ENCODE measurements at regions not wholly inside any gene's neighbourhood (a gene's known extent, or its start where the extent isn't known, plus 50 kb on each side); places are given as distances from the start of the nearest gene placed in this dataset.
A peak's percentile ranks its signal among the peaks of the same experiment; 100 is the strongest.

DNA sequence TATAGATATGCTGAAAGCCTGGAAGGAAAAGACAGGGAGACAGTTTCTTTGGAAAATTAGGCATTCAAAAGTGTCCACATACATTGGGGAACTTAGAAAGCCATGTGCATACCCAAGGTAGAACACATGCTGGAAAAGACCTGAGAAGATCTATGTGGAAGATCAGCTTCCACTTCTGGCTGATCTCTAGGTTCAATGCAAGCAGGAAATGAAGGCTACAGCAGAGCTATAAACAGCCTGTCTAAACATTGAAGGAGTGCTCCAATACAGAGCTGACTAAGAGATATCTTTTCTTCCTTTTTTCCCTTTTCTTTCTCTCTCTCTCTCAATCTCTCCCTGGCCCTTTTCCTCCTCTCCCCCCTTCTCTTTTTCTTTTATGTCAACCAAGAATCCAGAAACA lies 73.6 kb upstream of the TCF12 start:
- TF ChIP-seq CTCF (IDR thresholded peaks at IDR 0.05; ENCODE audit: poor library complexity) (no peak), EZH2 (IDR thresholded peaks at IDR 0.05; ENCODE audit: borderline replicate concordance) (no peak), EZH2phosphoT487 (IDR thresholded peaks at IDR 0.05; ENCODE audit: low read depth, severe bottlenecking, unreplicated experiment) (no peak)
- peak overlapping the region; percentile 38 for H3K27ac ChIP-seq
- DNase-seq (ENCODE audit: low spot score): no peak

GRCh38 chr15:56844471-56844870 lies 74.0 kb upstream of the TCF12 start:
- Histone ChIP-seq H3K27ac (peak overlapping the region; percentile 38), H3K27me3 (no peaks in the 10 kb centered on the region), H2AFZ (no peak overlapping the region), H3K79me2 (no peaks in the 10 kb centered on the region), H4K20me1 (ENCODE audit: insufficient read depth, poor library complexity, severe bottlenecking) (no peaks in the 10 kb centered on the region), H3K36me3 (replicated peaks; ENCODE audit: insufficient read depth, low read depth) (no peaks in the 10 kb centered on the region), H3K9me3 (ENCODE audit: low read depth) (no peaks in the 10 kb centered on the region), H3K4me3 (no peak overlapping the region), H3K4me1 (ENCODE audit: insufficient read depth) (no peaks in the 10 kb centered on the region), H3K9me2 (replicated peaks; ENCODE audit: insufficient read depth) (no peaks in the 10 kb centered on the region), H3K4me2 (peak overlapping the region; percentile 46)
- WGBS (ENCODE audit: low lambda C conversion rate, missing lambda C conversion rate): 72% methylated on average over 3 of the region's 3 CpGs
- TF ChIP-seq EZH2phosphoT487 (IDR thresholded peaks at IDR 0.05; ENCODE audit: low read depth, severe bottlenecking, unreplicated experiment) (no peak), EZH2 (IDR thresholded peaks at IDR 0.05; ENCODE audit: borderline replicate concordance) (no peak)
- DNase-seq (ENCODE audit: low spot score): no peak

More for the DNA sequence above, 73.6 kb upstream of the TCF12 start:
- H3K4me1 ChIP-seq (ENCODE audit: insufficient read depth): no peaks in the 10 kb centered on the region
- no peaks in the 10 kb centered on the region for H3K9me2 ChIP-seq (replicated peaks; ENCODE audit: insufficient read depth)
- peak overlapping the region; percentile 46 for H3K4me2 ChIP-seq
- H3K79me2 ChIP-seq: no peaks in the 10 kb centered on the region
- H3K36me3 ChIP-seq (replicated peaks; ENCODE audit: insufficient read depth, low read depth): no peaks in the 10 kb centered on the region
- H3K27me3 ChIP-seq: no peaks in the 10 kb centered on the region
- no peaks in the 10 kb centered on the region for H3K9me3 ChIP-seq (ENCODE audit: low read depth)
- H2AFZ ChIP-seq: no peak overlapping the region
- H4K20me1 ChIP-seq (ENCODE audit: insufficient read depth, poor library complexity, severe bottlenecking): no peaks in the 10 kb centered on the region
- no peak overlapping the region for H3K4me3 ChIP-seq

DNA sequence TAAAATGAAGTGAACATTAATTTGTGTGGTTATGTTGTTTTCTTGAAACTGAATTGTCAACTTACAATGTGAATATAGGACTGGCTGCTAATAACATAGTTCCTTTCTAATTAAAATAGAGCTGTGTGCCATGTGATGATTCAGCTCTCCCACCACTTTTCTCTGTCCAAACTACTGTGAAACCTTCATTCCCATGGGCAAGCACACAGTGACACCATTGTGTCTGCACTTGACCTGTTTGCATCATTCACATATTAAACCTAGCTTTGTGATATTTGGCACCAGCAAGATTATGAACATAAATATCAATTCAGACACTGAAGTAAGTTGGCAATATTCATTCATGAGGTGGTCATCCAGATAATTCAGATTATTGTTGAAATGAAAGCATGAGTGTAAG lies 78.8 kb upstream of the TCF12 start:
- no peaks in the 10 kb centered on the region for H3K36me3 ChIP-seq (replicated peaks; ENCODE audit: insufficient read depth, low read depth)
- no peak overlapping the region for H3K4me3 ChIP-seq
- no peaks in the 10 kb centered on the region for H3K9me2 ChIP-seq (replicated peaks; ENCODE audit: insufficient read depth)
- H3K27me3 ChIP-seq: no peaks in the 10 kb centered on the region
- no peak overlapping the region for H3K4me2 ChIP-seq
- no peaks in the 10 kb centered on the region for H3K79me2 ChIP-seq
- no peaks in the 10 kb centered on the region for H4K20me1 ChIP-seq (ENCODE audit: insufficient read depth, poor library complexity, severe bottlenecking)
- no peak for DNase-seq (ENCODE audit: low spot score)
- H3K4me1 ChIP-seq (ENCODE audit: insufficient read depth): no peaks in the 10 kb centered on the region
- TF ChIP-seq EZH2 (IDR thresholded peaks at IDR 0.05; ENCODE audit: borderline replicate concordance): no peak
- no peak for TF ChIP-seq EZH2phosphoT487 (IDR thresholded peaks at IDR 0.05; ENCODE audit: low read depth, severe bottlenecking, unreplicated experiment)
- TF ChIP-seq CTCF (IDR thresholded peaks at IDR 0.05; ENCODE audit: poor library complexity): no peak
- H2AFZ ChIP-seq: no peak overlapping the region
- no peaks in the 10 kb centered on the region for H3K9me3 ChIP-seq (ENCODE audit: low read depth)
- H3K27ac ChIP-seq: no peak overlapping the region

- WGBS (ENCODE audit: low lambda C conversion rate, missing lambda C conversion rate): 88% methylated on average over 4 of the region's 5 CpGs
- Histone ChIP-seq H4K20me1 (ENCODE audit: insufficient read depth, poor library complexity, severe bottlenecking) (no peaks in the 10 kb centered on the region), H3K27me3 (no peaks in the 10 kb centered on the region), H3K36me3 (replicated peaks; ENCODE audit: insufficient read depth, low read depth) (no peaks in the 10 kb centered on the region), H3K27ac (no peak overlapping the region), H3K9me2 (replicated peaks; ENCODE audit: insufficient read depth) (no peaks in the 10 kb centered on the region), H3K4me3 (no peak overlapping the region), H3K4me1 (ENCODE audit: insufficient read depth) (no peaks in the 10 kb centered on the region), H3K79me2 (no peaks in the 10 kb centered on the region), H2AFZ (no peak overlapping the region), H3K4me2 (no peak overlapping the region), H3K9me3 (ENCODE audit: low read depth) (no peaks in the 10 kb centered on the region)
- no peak for DNase-seq (ENCODE audit: low spot score)
- TF ChIP-seq EZH2 (IDR thresholded peaks at IDR 0.05; ENCODE audit: borderline replicate concordance) (no peak), EZH2phosphoT487 (IDR thresholded peaks at IDR 0.05; ENCODE audit: low read depth, severe bottlenecking, unreplicated experiment) (no peak), CTCF (IDR thresholded peaks at IDR 0.05; ENCODE audit: poor library complexity) (no peak)
Observed at GRCh38 chr15:56839099-56839498, 79.3 kb upstream of the TCF12 start.

Data from hepatocyte (in vitro differentiated cells).